Endothelial cell of hepatic sinusoid (primary cell): ENCODE measurements at regions not wholly inside any gene's neighbourhood (a gene's known extent, or its start where the extent isn't known, plus 50 kb on each side); places are given as distances from the start of the nearest gene placed in this dataset.

Source experiments
- in situ Hi-C: cut with HindIII; loops from 2 replicates; pipeline ENCODE4 v1.10.0; 2017; ENCODE audit warnings: low sequenced_read_pairs

DNA sequence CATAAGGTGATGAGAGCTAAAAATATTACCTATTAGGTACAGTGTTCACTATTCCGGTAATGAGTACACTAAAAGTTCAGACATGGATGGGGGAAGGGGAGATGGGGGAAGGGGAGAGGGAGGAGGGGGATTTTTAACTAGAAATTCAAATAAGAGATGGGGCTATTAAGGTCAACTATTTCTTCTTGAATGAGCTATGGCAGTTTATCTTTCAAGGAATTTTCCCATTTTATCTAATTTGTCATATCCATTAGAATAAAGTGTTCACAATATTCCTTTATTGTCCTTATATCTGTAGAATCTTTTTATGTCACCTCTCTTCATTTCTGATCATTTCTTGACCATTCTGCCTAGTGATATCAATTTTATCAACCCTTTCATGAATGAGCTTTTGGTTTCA lies 362.4 kb downstream of the SUCLA2 start:
- in situ Hi-C loops = no loop called here

DNA sequence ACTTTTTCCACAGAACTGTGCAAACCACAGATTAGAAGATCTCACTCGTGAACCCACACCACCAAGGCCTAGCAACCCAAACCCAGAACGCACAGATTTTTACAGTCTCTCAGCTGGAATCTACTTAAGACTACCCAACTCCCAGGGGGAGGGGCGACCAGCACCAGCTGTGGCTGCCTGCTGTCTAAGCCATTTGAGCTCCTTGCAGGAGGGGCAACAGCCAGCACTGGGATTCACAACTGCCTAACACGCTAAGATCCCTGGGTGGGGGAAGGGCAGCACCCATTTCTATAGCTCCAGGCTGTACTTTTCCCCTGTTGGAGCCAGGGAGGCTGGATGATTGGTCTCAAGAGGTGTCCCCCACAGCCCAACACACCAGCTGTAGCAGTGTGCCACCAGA lies 368.8 kb downstream of the SUCLA2 start:
- in situ Hi-C loops = no loop called here

DNA sequence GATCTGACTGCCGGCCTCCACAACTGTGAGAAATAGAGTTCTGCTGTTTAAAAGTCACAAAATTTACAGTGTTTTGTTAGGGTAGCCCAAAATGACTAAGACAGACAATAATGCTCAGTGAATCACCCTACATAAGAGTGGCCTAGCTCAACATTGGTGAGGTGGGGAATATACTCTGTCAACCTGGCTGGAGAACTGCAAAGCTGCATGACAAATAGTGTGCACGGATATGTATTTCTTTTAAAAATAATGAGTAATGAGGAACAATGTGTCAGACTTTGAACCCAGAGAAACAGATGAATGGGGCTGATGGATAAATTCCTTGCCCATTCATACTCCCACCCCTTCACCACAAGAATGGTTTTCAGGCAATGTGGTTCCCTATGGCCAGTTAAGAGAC lies 372.4 kb downstream of the SUCLA2 start:
- in situ Hi-C loops = loop anchor here (5.0 kb wide), 1 partner anchor 94 kb away; no protein-coding TSS in a partner anchor

DNA sequence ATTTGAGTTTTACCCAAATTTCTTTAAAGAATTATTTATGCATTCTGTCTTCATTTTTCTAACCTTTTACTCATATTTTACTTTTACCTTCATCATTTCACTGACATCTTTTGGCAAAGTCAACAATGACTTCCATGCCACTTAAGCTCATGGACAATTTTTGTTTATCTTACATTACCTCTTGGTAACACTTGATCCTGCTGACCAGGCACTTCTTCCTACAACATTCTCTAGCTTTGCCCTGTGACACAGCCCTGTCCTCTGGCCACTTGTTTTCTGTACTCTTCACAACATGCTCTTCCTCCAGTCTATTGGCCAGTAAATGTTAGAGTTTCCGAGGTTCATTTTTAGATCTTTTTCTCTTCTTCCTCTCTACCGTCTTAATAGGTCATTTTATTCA lies 377.2 kb downstream of the SUCLA2 start:
- in situ Hi-C loops = no loop called here

DNA sequence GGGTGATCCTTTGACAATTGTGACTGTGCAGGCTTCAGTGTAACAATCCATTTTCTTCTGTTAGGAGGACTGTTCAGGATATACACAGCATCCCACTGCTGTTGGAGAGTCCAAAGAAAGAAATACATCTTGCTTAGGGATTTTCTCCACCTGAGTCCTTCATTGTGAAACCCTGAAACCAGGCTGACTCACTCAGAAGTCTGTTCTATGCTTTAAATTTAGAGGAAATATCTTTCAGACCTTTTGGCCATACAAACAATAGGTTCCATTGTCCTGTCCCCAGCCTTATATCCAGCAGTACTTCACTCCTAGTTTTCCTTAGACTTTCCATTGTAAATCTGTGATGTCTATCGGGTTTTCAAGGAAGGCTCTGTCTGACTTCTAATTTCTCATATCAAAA lies 379.1 kb downstream of the SUCLA2 start:
- in situ Hi-C loops = no loop called here

DNA sequence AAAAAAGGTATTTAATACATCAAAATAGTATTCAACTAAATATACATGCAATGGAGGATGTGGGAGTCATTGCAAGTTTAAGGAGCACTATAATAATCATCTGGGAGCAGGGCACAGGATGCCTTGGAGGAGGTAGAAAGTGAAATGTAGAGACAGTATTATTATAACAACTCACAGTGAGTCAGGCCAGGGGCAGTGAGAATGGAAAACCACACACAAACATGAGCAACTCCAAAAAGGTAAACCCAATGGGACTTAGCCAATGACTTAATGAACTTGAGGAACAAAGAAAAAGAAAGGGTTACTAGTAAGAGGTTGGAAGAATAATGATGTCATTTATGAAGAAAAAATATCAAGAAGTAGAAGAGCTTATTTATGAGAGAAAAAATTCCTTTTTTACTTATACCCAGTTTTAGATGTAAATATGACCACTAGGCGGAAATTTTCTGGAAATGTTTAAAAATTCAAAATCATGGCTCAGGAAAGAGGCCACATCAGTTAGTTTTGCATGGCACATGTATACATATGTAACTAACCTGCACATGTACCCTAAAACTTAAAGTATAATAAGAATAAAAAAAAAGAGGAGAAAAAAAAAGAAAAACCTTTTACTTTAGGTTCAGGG lies 389.3 kb downstream of the SUCLA2 start:
- in situ Hi-C loops = no loop called here

DNA sequence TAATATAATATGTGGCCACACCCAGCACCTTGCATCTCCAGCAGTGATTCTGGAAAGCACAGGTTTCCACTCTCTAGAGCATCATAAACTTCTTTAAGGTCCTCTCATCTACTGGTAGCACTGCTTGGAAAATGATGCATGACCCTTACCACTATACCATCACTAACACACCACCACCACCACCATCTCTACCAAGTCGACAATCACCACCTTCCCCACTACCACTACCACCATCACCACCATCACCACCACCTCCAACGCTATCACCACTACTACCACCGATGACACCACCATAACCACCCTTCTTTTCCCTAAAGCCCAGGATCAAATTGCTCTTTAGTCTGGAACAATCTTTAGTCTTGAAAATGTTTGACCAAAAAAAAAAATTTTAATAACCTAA lies 390.4 kb downstream of the SUCLA2 start:
- in situ Hi-C loops = no loop called here

DNA sequence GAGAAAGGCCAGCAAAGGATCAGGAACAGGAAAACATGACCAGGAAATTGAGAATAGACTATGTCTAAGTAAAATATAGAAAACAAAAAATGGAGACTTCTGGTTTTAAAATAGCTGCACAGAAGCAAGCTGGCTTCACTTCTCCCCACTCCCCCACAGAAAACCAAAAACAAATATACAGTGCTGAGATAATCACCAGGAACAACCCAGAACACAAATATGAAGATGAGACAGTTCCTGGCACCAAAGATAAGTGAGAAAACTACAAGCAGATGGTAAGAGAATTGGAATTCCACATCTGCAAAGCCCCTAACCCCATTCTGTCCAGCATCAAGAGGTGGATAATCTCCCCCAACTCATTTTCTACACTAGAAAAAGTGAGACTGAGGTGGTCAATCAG lies 397.7 kb downstream of the SUCLA2 start:
- in situ Hi-C loops = no loop called here

DNA sequence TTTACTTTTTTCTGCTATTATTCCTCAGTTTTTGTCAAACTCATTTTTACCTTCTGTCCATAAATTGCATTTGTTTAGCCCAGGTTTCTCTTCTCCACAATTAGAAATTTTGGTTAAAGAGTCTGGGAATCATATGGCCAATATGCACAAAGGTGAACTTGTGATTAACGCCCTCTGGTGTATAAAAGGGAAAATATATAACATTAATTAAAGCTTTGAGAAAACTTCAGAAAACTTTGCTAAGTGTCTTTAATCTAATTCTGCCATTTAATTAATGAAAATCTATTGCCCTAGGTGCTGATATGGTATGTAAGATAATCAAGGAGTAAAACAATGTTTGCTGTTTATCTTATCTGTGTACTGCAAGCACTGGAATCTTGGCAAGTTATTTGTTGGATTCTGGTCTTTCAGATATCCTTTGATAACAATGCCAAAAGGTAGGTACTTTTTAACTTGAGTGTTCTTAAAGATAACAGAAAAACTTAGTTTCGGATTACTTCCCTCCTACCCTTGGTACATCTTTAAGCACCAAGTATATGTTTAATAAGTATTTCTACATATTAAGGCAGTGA lies 402.6 kb downstream of the SUCLA2 start:
- in situ Hi-C loops = no loop called here

DNA sequence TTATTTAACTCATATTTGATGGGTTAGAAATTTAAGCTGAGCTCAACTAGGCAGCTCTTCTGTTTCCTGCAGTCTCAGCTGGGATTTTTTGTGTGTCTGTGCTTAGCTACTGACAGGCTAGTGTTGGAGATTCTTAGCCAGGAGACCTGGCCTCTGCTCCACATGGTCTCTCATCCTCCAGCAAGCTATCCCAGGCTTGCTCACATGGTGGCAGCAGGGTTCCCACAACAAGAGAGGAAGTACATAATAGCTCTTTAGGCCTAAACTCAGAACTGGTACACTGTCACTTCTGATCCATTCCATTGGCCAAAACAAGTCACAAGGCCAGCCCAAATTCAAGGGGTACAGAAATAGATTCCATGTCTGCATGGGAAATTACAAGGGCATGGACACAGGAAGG lies 406.2 kb downstream of the SUCLA2 start:
- in situ Hi-C loops = no loop called here

DNA sequence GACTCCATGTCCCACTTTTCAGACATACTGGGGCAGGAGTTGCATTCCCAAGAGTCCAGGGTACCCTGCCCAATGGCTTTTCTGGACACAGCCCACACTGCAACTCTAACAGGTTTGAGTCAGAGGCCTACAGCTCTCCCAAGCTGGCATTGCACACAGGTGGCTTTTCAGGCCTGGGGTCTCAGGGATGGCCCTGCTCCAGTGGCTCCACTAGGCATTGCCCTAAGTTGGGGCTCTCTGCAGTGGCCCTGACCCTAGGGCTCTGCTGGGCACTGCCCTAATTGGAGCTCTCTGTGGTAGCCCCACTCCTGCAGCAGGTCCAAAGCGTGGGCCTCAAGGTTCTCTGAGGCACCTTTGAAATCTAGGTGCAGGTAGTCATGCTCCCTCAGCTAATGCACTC lies 408.8 kb downstream of the SUCLA2 start:
- in situ Hi-C loops = no loop called here

DNA sequence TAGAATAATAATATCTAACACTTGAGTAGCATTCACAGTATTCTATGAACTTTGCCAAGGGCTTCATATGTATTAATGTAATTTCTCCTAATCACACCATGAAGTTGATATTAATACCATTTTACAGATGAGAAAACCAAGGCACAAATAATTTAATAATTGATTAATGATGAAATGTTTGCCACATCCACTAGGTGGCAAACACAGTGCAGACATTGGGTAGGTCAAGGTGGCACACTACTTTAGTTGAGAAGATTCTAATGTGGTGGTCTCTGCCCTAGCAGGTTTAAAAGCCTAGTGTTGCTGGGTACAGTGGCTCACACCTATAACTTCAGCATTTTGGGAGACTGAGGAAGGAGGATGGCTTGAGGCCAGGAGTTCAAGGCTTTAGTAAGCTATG lies 412.4 kb downstream of the SUCLA2 start:
- in situ Hi-C loops = no loop called here

DNA sequence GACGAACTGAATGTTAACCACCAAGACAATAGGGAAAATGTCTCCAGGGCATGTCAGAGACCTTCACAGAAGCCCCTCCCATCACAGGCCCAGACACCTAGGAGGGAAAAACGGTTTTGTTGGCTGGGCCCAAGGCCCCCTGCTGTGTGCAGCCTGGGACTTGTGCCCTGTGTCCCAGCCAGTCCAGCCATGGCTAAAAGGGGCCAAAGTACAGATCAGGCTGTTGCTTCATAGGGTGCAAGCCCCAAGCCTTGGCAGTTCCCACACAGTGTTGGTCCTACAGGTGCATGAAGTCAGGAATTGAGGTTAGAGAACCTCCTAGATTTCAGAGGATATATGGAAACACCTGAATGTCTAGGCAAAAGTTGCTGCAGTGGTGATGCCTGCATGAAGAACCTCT lies 428.7 kb downstream of the SUCLA2 start:
- in situ Hi-C loops = no loop called here

DNA sequence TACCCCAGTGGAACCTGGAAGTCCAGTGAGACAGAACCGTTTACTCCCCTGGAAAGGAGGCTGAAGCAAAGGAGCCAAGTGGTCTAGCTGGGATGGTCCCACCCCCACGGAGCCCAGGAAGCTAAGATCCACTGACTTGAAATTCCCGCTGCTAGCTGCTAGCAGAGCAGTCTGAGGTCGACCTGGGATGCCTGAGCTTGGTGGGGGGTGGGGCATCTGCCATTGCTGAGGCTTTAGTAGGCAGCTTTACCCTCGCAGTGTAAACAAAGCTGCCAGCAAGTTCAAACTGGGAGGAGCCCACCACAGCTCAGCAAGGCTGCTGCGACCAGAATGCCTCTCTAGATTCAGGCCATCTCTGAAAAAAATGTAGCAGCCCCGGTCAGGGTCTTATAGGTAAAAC lies 437.0 kb downstream of the SUCLA2 start:
- in situ Hi-C loops = no loop called here

DNA sequence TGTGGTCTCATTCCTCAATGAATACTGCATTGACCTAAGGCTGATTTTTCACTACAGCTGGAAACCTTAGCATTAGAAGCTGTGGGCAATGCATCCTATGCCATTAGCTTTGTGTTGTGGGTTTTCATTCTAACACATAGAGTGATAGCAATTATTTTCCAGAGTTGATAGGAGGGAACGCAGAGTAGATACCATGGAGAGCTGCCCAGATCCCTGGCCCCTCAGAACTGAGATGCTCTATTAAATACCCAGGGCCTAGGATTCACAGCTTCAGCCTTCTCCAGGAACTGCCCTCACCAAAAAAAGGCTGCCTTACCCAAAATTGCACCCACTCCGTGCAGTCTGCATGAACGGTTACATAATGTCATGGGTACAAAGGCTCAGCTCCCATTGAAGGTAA lies 444.4 kb downstream of the SUCLA2 start:
- in situ Hi-C loops = no loop called here

DNA sequence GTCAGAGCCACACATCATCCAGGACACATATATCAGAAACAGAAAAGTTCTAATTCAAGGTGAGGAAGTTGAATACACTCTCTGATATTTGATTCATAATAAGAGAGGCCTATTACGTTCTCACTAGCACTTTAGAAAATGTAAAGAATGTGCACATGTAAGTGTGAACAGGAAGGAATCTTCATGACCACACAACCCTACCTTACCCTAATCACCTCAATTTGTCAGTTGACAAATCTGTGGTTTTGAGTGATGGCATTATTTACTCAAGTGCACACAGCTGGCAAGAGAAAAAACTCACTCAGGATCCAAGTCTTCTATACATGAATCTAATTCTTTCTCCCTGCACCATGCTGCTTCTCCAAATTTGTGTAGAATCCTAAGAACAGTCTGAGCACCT lies 445.8 kb downstream of the SUCLA2 start:
- in situ Hi-C loops = no loop called here

DNA sequence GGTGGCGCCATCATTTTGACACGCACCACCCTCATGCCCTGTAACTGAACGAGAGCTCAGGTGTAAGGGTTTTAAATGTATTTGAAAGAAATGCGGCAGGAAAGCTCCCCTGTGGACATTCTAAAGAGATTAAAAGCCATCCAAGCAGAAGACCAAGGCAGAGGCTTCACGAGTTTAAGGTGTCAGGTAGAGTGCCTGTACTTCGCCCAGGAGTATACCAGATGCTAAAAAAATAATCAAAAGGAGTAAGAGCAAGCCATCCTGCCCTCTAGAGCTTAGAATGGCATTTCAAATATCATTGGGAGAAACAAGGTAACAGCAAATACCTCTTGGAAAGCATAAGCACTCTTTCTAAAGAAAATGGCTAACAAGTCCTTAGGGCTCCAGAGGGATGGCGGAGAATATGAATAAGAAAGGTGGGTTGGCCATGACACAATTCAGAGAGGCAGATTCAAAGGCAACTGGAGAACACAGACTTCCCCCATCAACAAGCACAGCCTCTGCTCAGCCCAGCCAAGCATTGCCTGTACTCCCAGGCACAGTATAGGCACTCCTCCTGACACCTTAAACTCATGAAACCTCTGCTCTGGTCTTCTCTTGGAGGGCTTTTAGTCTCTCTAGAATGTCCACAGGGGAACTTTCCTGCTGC lies 447.6 kb downstream of the SUCLA2 start:
- in situ Hi-C loops = no loop called here

DNA sequence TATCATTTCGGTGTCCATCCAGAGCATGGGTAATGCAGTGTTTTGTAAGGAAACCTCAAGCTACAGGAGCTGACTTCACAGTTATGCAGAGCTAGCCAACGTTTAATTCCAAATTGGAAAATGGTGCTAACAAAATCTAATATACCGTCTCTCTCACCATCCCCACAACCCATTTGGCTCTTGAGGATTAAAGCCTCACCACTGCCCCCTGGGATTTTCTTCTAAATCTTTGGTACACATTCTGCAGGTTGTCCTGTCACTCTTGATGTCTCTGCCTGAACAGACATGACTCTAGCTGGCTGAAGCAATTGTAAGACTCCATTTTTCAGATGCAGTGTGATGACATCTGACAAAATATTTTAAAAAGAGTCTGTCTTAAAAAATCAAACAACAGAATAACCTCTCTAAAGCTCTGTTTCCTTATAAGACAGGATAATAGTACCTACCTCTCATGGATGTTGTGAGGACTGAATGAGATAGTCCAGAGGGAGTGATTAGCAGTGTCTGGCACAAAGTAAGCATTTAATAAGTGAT lies 451.8 kb downstream of the SUCLA2 start:
- in situ Hi-C loops = no loop called here

DNA sequence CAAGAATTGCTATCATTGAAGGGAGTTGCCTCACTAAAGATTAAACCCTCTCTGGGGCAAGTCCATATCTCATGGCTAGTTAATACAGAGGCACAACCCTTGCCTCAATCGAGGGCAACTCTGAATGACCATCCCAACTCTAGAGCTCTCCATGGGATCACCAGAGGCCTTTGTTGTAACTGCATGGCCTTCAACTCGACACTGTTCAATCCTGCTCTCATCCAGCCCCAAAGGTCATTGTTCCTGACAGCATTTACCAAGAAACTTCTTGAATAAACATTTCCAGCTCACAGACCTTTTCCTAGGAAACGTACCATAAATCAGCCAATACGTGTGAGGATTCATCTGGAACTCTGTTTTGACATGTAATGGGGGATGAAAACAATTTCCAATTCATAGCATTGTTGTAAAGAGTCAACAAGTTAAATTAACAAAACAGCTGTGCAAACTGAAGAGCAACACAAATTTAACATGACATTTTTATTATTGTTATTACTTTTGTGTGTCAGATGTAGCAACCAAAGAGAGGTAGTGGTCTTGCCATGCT lies 452.7 kb downstream of the SUCLA2 start:
- in situ Hi-C loops = no loop called here

DNA sequence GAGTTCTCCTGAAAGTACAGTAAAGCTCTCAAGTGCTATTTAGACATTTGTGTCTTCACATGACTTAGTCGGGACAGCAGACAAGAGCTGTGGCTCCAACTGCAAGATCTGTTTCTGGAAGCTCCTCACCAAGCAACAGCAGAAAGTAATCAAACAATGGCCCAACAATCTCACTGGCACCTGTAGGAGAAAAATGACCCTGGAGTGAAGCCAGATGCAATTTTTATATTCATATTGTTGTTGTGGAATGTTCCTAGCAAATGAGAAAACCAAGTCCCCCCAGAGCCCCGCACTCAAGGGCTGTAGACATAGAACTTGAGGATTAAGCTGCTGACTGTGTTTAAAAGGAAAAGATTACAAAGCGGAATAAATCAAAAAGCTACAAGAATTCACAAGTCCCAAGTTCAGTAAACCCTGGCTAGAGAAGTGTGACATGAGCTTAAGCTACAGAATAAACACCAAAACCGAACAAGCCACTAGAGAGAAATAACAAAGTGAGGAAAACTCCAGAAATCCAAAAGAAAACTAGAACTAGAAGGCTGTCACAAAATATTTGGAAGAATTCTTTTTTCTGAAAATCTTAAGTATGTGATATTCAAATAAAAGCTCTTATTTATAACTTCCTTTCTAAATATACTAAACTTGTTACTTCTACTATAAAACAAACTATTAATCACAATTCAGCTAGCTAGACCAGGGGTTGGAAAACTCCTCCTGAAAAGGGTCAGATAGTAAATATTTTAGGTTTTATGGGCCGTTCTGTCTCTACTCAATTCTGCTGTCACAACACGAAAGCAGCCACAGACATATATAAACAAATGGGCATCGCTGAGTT lies 454.5 kb downstream of the SUCLA2 start:
- in situ Hi-C loops = no loop called here
